ENCODE measurements at regions not wholly inside any gene's neighbourhood (a gene's known extent, or its start where the extent isn't known, plus 50 kb on each side); places are given as distances from the start of the nearest gene placed in this dataset.

GRCh38 chr11:131191606-131192005, 178.8 kb upstream of the NTM start:
- Histone ChIP-seq H3K9ac (ENCODE audit: low read depth, low read length) (no peak overlapping the region), H3K27ac (ENCODE audit: low read depth, low read length) (no peak overlapping the region), H3K4me1 (ENCODE audit: control insufficient read depth, insufficient read depth, low read length) (peaks cover 8% of the 10 kb centered on the region; the same call in 1 of the 2 replicates), H3K36me3 (ENCODE audit: control insufficient read depth, insufficient read depth, low read length) (no peaks in the 10 kb centered on the region), H3K9me3 (ENCODE audit: control insufficient read depth, insufficient read depth, low read length) (no peaks in the 10 kb centered on the region), H3K27me3 (ENCODE audit: control insufficient read depth, insufficient read depth, low read length) (no peaks in the 10 kb centered on the region), H3K4me3 (ENCODE audit: low read depth, low read length) (no peak overlapping the region)

GRCh38 chr11:131192628-131193027, 177.8 kb upstream of the NTM start:
- no peak overlapping the region for H3K27ac ChIP-seq (ENCODE audit: low read depth, low read length)
- no peaks in the 10 kb centered on the region for H3K9me3 ChIP-seq (ENCODE audit: control insufficient read depth, insufficient read depth, low read length)
- no peaks in the 10 kb centered on the region for H3K36me3 ChIP-seq (ENCODE audit: control insufficient read depth, insufficient read depth, low read length)
- no peak overlapping the region for H3K9ac ChIP-seq (ENCODE audit: low read depth, low read length)
- no peaks in the 10 kb centered on the region for H3K27me3 ChIP-seq (ENCODE audit: control insufficient read depth, insufficient read depth, low read length)
- no peak overlapping the region for H3K4me3 ChIP-seq (ENCODE audit: low read depth, low read length)
- H3K4me1 ChIP-seq (ENCODE audit: control insufficient read depth, insufficient read depth, low read length) = 0 out of 2 replicates have a peak, but pooled peaks cover 3% of the 10 kb centered on the region

GRCh38 chr11:131193031-131193501, 177.3 kb upstream of the NTM start:
- Histone ChIP-seq H3K27me3 (ENCODE audit: control insufficient read depth, insufficient read depth, low read length) (no peaks in the 10 kb centered on the region), H3K9me3 (ENCODE audit: control insufficient read depth, insufficient read depth, low read length) (no peaks in the 10 kb centered on the region), H3K36me3 (ENCODE audit: control insufficient read depth, insufficient read depth, low read length) (no peaks in the 10 kb centered on the region), H3K9ac (ENCODE audit: low read depth, low read length) (no peak overlapping the region), H3K4me3 (ENCODE audit: low read depth, low read length) (no peak overlapping the region), H3K4me1 (ENCODE audit: control insufficient read depth, insufficient read depth, low read length) (0 out of 2 replicates have a peak, but pooled peaks cover 3% of the 10 kb centered on the region), H3K27ac (ENCODE audit: low read depth, low read length) (no peak overlapping the region)

GRCh38 chr11:131194726-131195125, 175.7 kb upstream of the NTM start:
- H3K36me3 ChIP-seq (ENCODE audit: control insufficient read depth, insufficient read depth, low read length) = no peaks in the 10 kb centered on the region
- no peak overlapping the region for H3K27ac ChIP-seq (ENCODE audit: low read depth, low read length)
- H3K27me3 ChIP-seq (ENCODE audit: control insufficient read depth, insufficient read depth, low read length) = no peaks in the 10 kb centered on the region
- no peak overlapping the region for H3K9ac ChIP-seq (ENCODE audit: low read depth, low read length)
- H3K9me3 ChIP-seq (ENCODE audit: control insufficient read depth, insufficient read depth, low read length) = no peaks in the 10 kb centered on the region
- H3K4me3 ChIP-seq (ENCODE audit: low read depth, low read length) = no peak overlapping the region
- no peaks in the 10 kb centered on the region for H3K4me1 ChIP-seq (ENCODE audit: control insufficient read depth, insufficient read depth, low read length)

- Histone ChIP-seq H3K36me3 (ENCODE audit: control insufficient read depth, insufficient read depth, low read length) (no peaks in the 10 kb centered on the region), H3K27me3 (ENCODE audit: control insufficient read depth, insufficient read depth, low read length) (no peaks in the 10 kb centered on the region), H3K9ac (ENCODE audit: low read depth, low read length) (no peak overlapping the region), H3K27ac (ENCODE audit: low read depth, low read length) (no peak overlapping the region), H3K4me3 (ENCODE audit: low read depth, low read length) (no peak overlapping the region), H3K9me3 (ENCODE audit: control insufficient read depth, insufficient read depth, low read length) (no peaks in the 10 kb centered on the region), H3K4me1 (ENCODE audit: control insufficient read depth, insufficient read depth, low read length) (no peaks in the 10 kb centered on the region)
Measured at GRCh38 chr11:131195661-131196517, 174.5 kb upstream of the NTM start.

- H3K4me1 ChIP-seq (ENCODE audit: control insufficient read depth, insufficient read depth, low read length) = no peaks in the 10 kb centered on the region
- no peak overlapping the region for H3K27ac ChIP-seq (ENCODE audit: low read depth, low read length)
- H3K27me3 ChIP-seq (ENCODE audit: control insufficient read depth, insufficient read depth, low read length) = no peaks in the 10 kb centered on the region
- H3K9me3 ChIP-seq (ENCODE audit: control insufficient read depth, insufficient read depth, low read length) = no peaks in the 10 kb centered on the region
- H3K36me3 ChIP-seq (ENCODE audit: control insufficient read depth, insufficient read depth, low read length) = no peaks in the 10 kb centered on the region
- H3K4me3 ChIP-seq (ENCODE audit: low read depth, low read length) = no peak overlapping the region
- H3K9ac ChIP-seq (ENCODE audit: low read depth, low read length) = no peak overlapping the region
Measured at GRCh38 chr11:131198161-131199014, 172.0 kb upstream of the NTM start.

GRCh38 chr11:131199015-131199280, 171.5 kb upstream of the NTM start:
- H3K36me3 ChIP-seq (ENCODE audit: control insufficient read depth, insufficient read depth, low read length) = no peaks in the 10 kb centered on the region
- H3K4me1 ChIP-seq (ENCODE audit: control insufficient read depth, insufficient read depth, low read length) = no peaks in the 10 kb centered on the region
- H3K4me3 ChIP-seq (ENCODE audit: low read depth, low read length) = no peak overlapping the region
- no peaks in the 10 kb centered on the region for H3K27me3 ChIP-seq (ENCODE audit: control insufficient read depth, insufficient read depth, low read length)
- no peak overlapping the region for H3K27ac ChIP-seq (ENCODE audit: low read depth, low read length)
- no peak overlapping the region for H3K9ac ChIP-seq (ENCODE audit: low read depth, low read length)
- H3K9me3 ChIP-seq (ENCODE audit: control insufficient read depth, insufficient read depth, low read length) = no peaks in the 10 kb centered on the region

- H3K36me3 ChIP-seq (ENCODE audit: control insufficient read depth, insufficient read depth, low read length) = no peaks in the 10 kb centered on the region
- no peak overlapping the region for H3K27ac ChIP-seq (ENCODE audit: low read depth, low read length)
- H3K4me3 ChIP-seq (ENCODE audit: low read depth, low read length) = no peak overlapping the region
- H3K9me3 ChIP-seq (ENCODE audit: control insufficient read depth, insufficient read depth, low read length) = no peaks in the 10 kb centered on the region
- no peaks in the 10 kb centered on the region for H3K4me1 ChIP-seq (ENCODE audit: control insufficient read depth, insufficient read depth, low read length)
- no peaks in the 10 kb centered on the region for H3K27me3 ChIP-seq (ENCODE audit: control insufficient read depth, insufficient read depth, low read length)
- no peak overlapping the region for H3K9ac ChIP-seq (ENCODE audit: low read depth, low read length)
Measured at GRCh38 chr11:131201674-131202073, 168.7 kb upstream of the NTM start.

- Histone ChIP-seq H3K4me1 (ENCODE audit: control insufficient read depth, insufficient read depth, low read length) (no peaks in the 10 kb centered on the region), H3K4me3 (ENCODE audit: low read depth, low read length) (no peak overlapping the region), H3K9ac (ENCODE audit: low read depth, low read length) (no peak overlapping the region), H3K9me3 (ENCODE audit: control insufficient read depth, insufficient read depth, low read length) (no peaks in the 10 kb centered on the region), H3K27me3 (ENCODE audit: control insufficient read depth, insufficient read depth, low read length) (no peaks in the 10 kb centered on the region), H3K36me3 (ENCODE audit: control insufficient read depth, insufficient read depth, low read length) (no peaks in the 10 kb centered on the region), H3K27ac (ENCODE audit: low read depth, low read length) (no peak overlapping the region)
Measured at GRCh38 chr11:131203040-131203439, 167.4 kb upstream of the NTM start.

GRCh38 chr11:131204282-131204681, 166.1 kb upstream of the NTM start:
- Histone ChIP-seq H3K4me3 (ENCODE audit: low read depth, low read length) (no peak overlapping the region), H3K9ac (ENCODE audit: low read depth, low read length) (no peak overlapping the region), H3K4me1 (ENCODE audit: control insufficient read depth, insufficient read depth, low read length) (no peaks in the 10 kb centered on the region), H3K27ac (ENCODE audit: low read depth, low read length) (no peak overlapping the region), H3K36me3 (ENCODE audit: control insufficient read depth, insufficient read depth, low read length) (no peaks in the 10 kb centered on the region), H3K27me3 (ENCODE audit: control insufficient read depth, insufficient read depth, low read length) (no peaks in the 10 kb centered on the region), H3K9me3 (ENCODE audit: control insufficient read depth, insufficient read depth, low read length) (no peaks in the 10 kb centered on the region)

- H3K27ac ChIP-seq (ENCODE audit: low read depth, low read length) = no peak overlapping the region
- H3K27me3 ChIP-seq (ENCODE audit: control insufficient read depth, insufficient read depth, low read length) = no peaks in the 10 kb centered on the region
- no peaks in the 10 kb centered on the region for H3K9me3 ChIP-seq (ENCODE audit: control insufficient read depth, insufficient read depth, low read length)
- H3K36me3 ChIP-seq (ENCODE audit: control insufficient read depth, insufficient read depth, low read length) = no peaks in the 10 kb centered on the region
- H3K4me3 ChIP-seq (ENCODE audit: low read depth, low read length) = no peak overlapping the region
- H3K9ac ChIP-seq (ENCODE audit: low read depth, low read length) = no peak overlapping the region
- H3K4me1 ChIP-seq (ENCODE audit: control insufficient read depth, insufficient read depth, low read length) = no peaks in the 10 kb centered on the region
Measured at GRCh38 chr11:131204765-131205380, 165.5 kb upstream of the NTM start.
